Endothelial cell (in vitro differentiated cells): ENCODE measurements at regions not wholly inside any gene's neighbourhood (a gene's known extent, or its start where the extent isn't known, plus 50 kb on each side); places are given as distances from the start of the nearest gene placed in this dataset.
A peak's percentile ranks its signal among the peaks of the same experiment; 100 is the strongest.

Experiments
- DNase-seq: peaks from one replicate; pipeline ENCODE4 v3.0.0; 2021; ENCODE audit warnings: low spot score
- H3K27ac Mint-ChIP-seq: one replicate; pipeline ENCODE4 v1.8.0; 2021; ENCODE audit warnings: mixed read lengths, inconsistent platforms; ENCODE audit not compliant: unreplicated experiment
- H3K27me3 Mint-ChIP-seq: one replicate; pipeline ENCODE4 v1.8.0; 2021; ENCODE audit warnings: mild to moderate bottlenecking, moderate library complexity, mixed read lengths, inconsistent platforms; ENCODE audit not compliant: unreplicated experiment
- H3K36me3 Mint-ChIP-seq: one replicate; pipeline ENCODE4 v1.8.0; 2021; ENCODE audit warnings: mild to moderate bottlenecking, low read depth, mixed read lengths, inconsistent platforms; ENCODE audit not compliant: unreplicated experiment
- H3K4me1 Mint-ChIP-seq: one replicate; pipeline ENCODE4 v1.8.0; 2021; ENCODE audit warnings: mild to moderate bottlenecking, mixed read lengths, inconsistent platforms; ENCODE audit not compliant: unreplicated experiment
- H3K4me3 Mint-ChIP-seq: one replicate; pipeline ENCODE4 v1.8.0; 2021; ENCODE audit warnings: mild to moderate bottlenecking, mixed read lengths, inconsistent platforms; ENCODE audit not compliant: unreplicated experiment
- H3K9me3 Mint-ChIP-seq: one replicate; pipeline ENCODE4 v1.8.0; 2021; ENCODE audit warnings: mixed read lengths, inconsistent platforms; ENCODE audit not compliant: unreplicated experiment
- CTCF ChIP-seq: fragments of 200-600 bp; sonication (generic); IDR thresholded peaks from one replicate; pipeline ENCODE4 v1.5.0; 2021; ENCODE audit warnings: antibody characterized with exemption; ENCODE audit not compliant: unreplicated experiment

- Mint-ChIP-seq H3K27ac (no peak overlapping the region), H3K36me3 (peaks cover 3% of the 10 kb centered on the region), H3K9me3 (no peaks in the 10 kb centered on the region), H3K27me3 (peaks cover 8% of the 10 kb centered on the region), H3K4me3 (peak overlapping the region; percentile 96), H3K4me1 (peaks cover 41% of the 10 kb centered on the region)
- no peak for TF ChIP-seq CTCF
- DNase-seq: no peak
Observed at GRCh38 chr14:73788317-73788598, 63.4 kb upstream of the PTGR2 start.

DNA sequence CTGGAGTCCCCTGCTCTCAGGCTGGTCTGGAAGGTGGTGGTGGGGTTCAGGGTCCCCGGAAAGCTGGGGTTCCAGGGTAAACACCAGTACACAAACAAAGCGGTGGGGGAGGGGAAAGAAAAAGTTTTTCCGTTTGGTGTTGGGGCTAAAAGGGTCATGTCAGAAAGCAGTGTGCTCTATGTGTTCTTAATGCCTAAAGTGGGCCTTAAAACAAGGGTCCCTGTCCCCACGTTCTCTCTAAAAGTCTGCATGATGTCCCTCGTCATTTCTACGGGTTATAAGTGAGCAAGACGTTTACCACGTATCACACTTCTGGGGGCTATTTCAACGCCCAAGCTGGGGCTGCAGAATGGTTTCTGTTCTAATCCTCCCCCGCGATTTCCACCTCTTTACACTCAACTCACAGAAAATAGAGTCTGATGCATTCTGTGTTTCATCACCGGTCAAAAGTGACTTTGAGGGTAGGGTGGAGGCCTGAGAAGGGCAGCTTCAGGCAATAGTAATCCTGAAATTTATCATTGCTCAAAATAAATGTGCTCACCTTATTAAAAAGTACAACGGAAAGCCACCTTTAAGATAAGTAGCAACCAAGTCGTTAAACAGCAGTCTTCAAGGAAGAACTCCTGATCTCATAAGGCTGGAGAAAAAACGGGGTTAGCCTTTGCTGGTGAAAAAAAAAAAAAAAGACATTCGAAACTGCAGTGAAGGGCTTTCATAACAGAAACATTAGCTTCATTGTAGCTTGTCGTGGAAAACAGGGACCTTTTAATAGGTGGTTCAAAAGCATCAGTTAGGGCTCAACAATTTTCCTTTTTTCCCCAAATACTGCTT, 63.9 kb upstream of the PTGR2 start:
- Mint-ChIP-seq H3K4me3 (peak overlapping the region; percentile 96), H3K4me1 (peaks cover 46% of the 10 kb centered on the region), H3K27me3 (peaks cover 11% of the 10 kb centered on the region), H3K27ac (peak overlapping the region; percentile 96), H3K9me3 (no peaks in the 10 kb centered on the region), H3K36me3 (peaks cover 7% of the 10 kb centered on the region)
- no peak for TF ChIP-seq CTCF
- no peak for DNase-seq

DNA sequence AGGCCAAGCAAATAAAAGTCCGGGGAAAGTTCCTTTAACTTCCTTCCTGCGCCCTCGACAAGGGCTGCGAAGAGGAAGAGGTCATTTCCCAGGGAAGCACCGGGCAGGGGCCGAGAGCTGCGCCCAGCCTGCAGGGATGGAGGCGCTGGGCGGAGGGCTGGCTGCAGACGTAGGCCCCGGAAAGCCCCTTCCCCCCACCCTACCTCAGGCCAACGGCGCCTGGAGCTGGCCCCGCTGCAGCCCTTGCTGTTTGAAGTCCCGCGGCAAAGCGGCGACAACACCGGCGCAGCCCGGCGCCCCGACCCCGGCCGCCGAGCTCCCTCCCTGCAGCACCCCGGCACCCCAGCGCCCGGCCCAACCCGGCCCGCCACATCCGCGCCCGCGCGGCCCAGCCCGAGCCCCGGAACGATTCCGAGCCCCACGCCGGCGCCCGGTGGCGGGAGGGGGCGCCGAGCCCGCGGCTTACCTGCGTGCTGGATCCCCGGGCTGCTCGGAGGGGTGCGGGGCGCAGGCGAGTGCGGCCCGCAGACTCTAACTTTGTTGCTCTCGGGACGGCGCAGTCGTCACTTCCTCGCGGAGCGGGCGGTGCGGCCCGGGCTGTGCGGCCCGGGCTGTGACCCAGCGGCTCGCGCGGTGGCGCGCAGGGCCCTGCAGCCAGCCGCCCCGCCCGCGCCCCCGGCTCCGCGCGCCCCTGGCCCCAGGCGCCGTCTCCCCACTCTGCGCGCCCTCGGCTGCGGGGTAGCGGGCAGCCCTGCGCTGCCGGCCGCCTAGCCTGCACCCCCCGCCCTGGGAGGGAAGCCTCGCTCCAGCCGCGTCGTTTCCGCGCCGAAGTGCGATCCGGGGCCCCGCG, 64.8 kb upstream of the PTGR2 start:
- H3K27ac Mint-ChIP-seq: peak overlapping the region; percentile 96
- DNase-seq: peak; percentile 61
- peaks cover 13% of the 10 kb centered on the region for H3K27me3 Mint-ChIP-seq
- peaks cover 46% of the 10 kb centered on the region for H3K4me1 Mint-ChIP-seq
- H3K4me3 Mint-ChIP-seq: peak overlapping the region; percentile 96
- H3K36me3 Mint-ChIP-seq: peaks cover 7% of the 10 kb centered on the region
- TF ChIP-seq CTCF: no peak
- H3K9me3 Mint-ChIP-seq: no peaks in the 10 kb centered on the region

DNA sequence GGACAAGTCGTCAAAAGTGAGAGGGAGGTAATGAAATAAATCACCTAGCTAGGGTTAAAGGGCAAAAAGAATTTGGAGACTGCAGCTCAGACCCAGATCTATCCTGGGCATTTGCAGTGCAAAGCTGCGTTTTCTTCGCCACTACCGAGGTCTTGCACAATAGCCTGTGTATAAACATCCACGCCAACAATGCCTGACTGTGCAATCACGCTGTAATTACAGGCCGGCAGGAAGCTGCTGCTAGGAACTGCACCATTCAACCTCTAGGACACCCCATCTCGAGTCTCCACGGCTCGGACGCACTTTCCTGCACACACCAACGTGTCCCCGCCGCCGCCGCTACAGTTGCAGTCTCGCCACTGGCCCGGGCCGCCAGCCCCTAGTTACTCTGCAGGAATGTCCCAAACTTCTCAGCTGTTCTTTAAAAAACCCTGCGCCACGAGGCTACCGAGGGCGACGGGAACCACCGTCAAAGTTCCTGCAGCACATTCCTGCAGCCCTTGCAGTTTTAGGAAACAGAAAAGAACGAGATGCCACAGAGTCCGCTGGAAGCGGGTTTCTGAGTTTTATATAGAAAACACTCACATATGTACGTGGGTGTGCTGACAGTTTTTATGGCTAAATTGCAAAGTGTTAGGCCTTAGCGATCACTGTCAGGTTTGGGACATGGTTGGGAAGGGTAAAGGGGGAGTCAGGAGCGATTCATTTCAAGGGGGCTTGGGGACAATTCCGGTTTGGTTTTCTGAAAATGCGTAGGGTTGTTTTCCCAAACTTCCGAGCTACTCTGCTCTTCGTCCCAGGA, 65.6 kb upstream of the PTGR2 start:
- Mint-ChIP-seq H3K9me3 (no peaks in the 10 kb centered on the region), H3K36me3 (peaks cover 7% of the 10 kb centered on the region), H3K4me1 (peaks cover 46% of the 10 kb centered on the region), H3K4me3 (peak overlapping the region; percentile 95), H3K27me3 (peaks cover 13% of the 10 kb centered on the region), H3K27ac (peak overlapping the region; percentile 96)
- DNase-seq: peak; percentile 69
- no peak for TF ChIP-seq CTCF
